Thyroid gland (tissue), 4 donors: ENCODE measurements at regions not wholly inside any gene's neighbourhood (a gene's known extent, or its start where the extent isn't known, plus 50 kb on each side); places are given as distances from the start of the nearest gene placed in this dataset.

Experiments used
- DNase-seq, 2 donors: peaks; one replicate each; pipeline ENCODE4 v3.0.0-alpha.2; 2019
- H3K27ac ChIP-seq, 3 donors: fragments of 200-600 bp; sonication (generic); 1 replicate in 2 of 3; 2 replicates in 1 of 3; pipeline ENCODE4 v1.5.1; 2016 to 2019; ENCODE audit warnings: mild to moderate bottlenecking in 1 of 3, moderate library complexity in 1 of 3
- H3K27me3 ChIP-seq: fragments of 200-600 bp; sonication (generic); one replicate; pipeline ENCODE4 v1.5.1; 2019
- H3K36me3 ChIP-seq, 2 donors: fragments of 200-600 bp; sonication (generic); one replicate each; pipeline ENCODE4 v1.5.1; 2016 to 2019
- H3K4me1 ChIP-seq, 2 donors: fragments of 200-600 bp; sonication (generic); one replicate each; pipeline ENCODE4 v1.5.1; 2017 to 2019
- H3K4me3 ChIP-seq, 3 donors: fragments of 200-600 bp; sonication (generic); replicated peaks in 1 of 3; 1 replicate in 2 of 3; 2 replicates in 1 of 3; pipeline ENCODE4 v1.5.1; 2016; ENCODE audit warnings: mild to moderate bottlenecking in 1 of 3
- H3K9me3 ChIP-seq: fragments of 200-600 bp; sonication (generic); one replicate; pipeline ENCODE4 v1.5.1; 2017
- CTCF ChIP-seq, 6 experiments: fragments of 200-600 bp in 3 of 6; fragments of 450-650 bp in 3 of 6; sonication (generic) in 3 of 6; IDR thresholded peaks; one replicate each; pipeline ENCODE4 v1.5.1; 2016 to 2019; ENCODE audit warnings: antibody characterized with exemption in 6 of 6, mild to moderate bottlenecking in 2 of 6, inconsistent platforms in 1 of 6, moderate library complexity in 1 of 6
- POLR2A ChIP-seq, 2 donors: fragments of 450-650 bp; IDR thresholded peaks; one replicate each; pipeline ENCODE4 v1.6.1; 2017; ENCODE audit warnings: antibody characterized with exemption in 2 of 2, mild to moderate bottlenecking in 2 of 2, moderate library complexity in 1 of 2
- WGBS, 2 donors: methylation state at CpG; one replicate each; pipeline ENCODE4 v1.1.5; 2017; 5-methylcytosine and 5-hydroxymethylcytosine counted together
- intact Hi-C: fragments of 100-400 bp; cut with DNase I; formaldehyde crosslinking; loops from one replicate; pipeline ENCODE4 v1.15.1; 2023

GRCh38 chr6:16812993-16813392 lies 51.7 kb upstream of the ATXN1 start:
- no peak overlapping the region for H3K27ac ChIP-seq
- no peaks in the 10 kb centered on the region for H3K27me3 ChIP-seq
- no peaks in the 10 kb centered on the region for H3K36me3 ChIP-seq
- 86 to 89% methylated on average over 2 of the region's 2 CpGs for WGBS, 2 donors
- no peaks in the 10 kb centered on the region for H3K9me3 ChIP-seq
- no peak overlapping the region for H3K4me3 ChIP-seq
- TF ChIP-seq CTCF (IDR thresholded peaks at IDR 0.05) = no peak
- TF ChIP-seq POLR2A (IDR thresholded peaks at IDR 0.05) = no peak
- no peak for DNase-seq
- intact Hi-C loops = no loop called here
- H3K4me1 ChIP-seq = no peaks in the 10 kb centered on the region

GRCh38 chr6:16811277-16811979 lies 50.2 kb upstream of the ATXN1 start:
- Histone ChIP-seq H3K4me1 (no peaks in the 10 kb centered on the region), H3K27me3 (no peaks in the 10 kb centered on the region), H3K9me3 (no peaks in the 10 kb centered on the region), H3K27ac (no peak overlapping the region), H3K36me3 (no peaks in the 10 kb centered on the region), H3K4me3 (no peak overlapping the region)
- DNase-seq = no peak
- intact Hi-C loops = no loop called here
- WGBS, 2 donors = 81 to 85% methylated on average over 2 of the region's 2 CpGs
- no peak for TF ChIP-seq POLR2A (IDR thresholded peaks at IDR 0.05)
- no peak for TF ChIP-seq CTCF (IDR thresholded peaks at IDR 0.05)
